ENCODE measurements at regions not wholly inside any gene's neighbourhood (a gene's known extent, or its start where the extent isn't known, plus 50 kb on each side); places are given as distances from the start of the nearest gene placed in this dataset.
A peak's percentile ranks its signal among the peaks of the same experiment; 100 is the strongest.

- POLR2A ChIA-PET = no interaction called here
- Mint-ChIP-seq H3K36me3 (no peaks in the 10 kb centered on the region), H3K27ac (no peak overlapping the region), H3K4me1 (no peaks in the 10 kb centered on the region), H3K27me3 (peaks cover 13% of the 10 kb centered on the region), H3K9me3 (no peaks in the 10 kb centered on the region), H3K4me3 (no peak overlapping the region)
- ATAC-seq (ENCODE audit: low read depth) = no peak
- no peak for DNase-seq
Observed at GRCh38 chr7:32323712-32324111, 166.5 kb downstream of the LSM5 start.

DNA sequence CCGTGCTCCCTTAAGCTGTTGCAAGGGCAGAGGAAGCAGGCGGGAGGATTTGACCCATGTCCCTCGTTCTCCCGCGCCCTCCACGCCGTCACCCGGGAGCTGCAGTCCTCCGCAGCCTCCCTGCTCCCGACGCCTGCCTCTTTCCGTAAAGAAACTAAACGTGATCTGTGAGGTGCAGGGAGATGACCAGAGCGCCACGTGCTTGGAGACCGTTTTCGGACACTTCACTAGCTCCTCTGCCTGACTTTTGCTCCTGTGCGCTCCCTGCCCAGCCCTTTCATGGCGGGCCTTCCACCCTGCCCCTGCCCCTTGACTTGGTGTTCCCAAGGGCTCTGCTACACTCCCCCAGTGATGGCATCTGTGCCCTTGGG, 171.2 kb downstream of the LSM5 start:
- Mint-ChIP-seq H3K4me1 (no peaks in the 10 kb centered on the region), H3K9me3 (no peaks in the 10 kb centered on the region), H3K36me3 (peaks cover 1% of the 10 kb centered on the region), H3K27me3 (peaks cover 32% of the 10 kb centered on the region), H3K4me3 (no peak overlapping the region), H3K27ac (no peak overlapping the region)
- DNase-seq (no peak), ATAC-seq (ENCODE audit: low read depth) (no peak)
- POLR2A ChIA-PET = no interaction called here

DNA sequence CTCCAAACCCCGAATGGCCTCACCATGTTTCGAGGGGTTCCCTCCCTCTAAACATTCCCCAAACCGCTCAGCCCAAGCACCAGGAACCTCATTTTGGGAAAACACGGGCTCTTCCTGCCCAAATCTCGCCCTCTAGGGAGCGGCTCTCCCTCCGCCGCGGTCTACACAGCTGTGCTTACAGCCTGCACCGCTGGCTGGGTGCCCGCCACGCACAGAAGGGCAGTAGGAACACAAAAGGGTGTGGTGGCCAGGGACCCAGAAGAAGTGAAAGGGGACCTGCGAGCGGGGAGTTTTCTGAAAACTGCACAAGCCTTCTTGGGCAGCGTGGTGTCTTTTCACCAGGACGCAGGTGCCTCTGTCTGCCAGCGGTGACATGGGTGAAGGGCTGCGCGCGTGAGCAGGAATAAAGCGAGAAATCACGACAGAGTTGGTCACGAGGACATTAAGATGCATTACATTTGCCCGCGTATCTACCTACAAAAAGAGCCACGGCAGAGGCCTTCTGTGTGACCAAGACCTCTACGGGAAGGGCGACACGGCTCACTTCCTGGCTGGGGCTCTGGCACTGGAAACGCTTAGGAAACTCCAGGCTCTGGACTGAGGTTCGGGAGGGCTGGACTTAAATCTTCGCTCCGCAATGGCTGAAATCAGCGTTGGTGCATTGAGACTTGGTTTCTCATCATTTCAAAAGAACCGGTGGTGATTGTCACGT, 171.7 kb downstream of the LSM5 start:
- ATAC-seq (ENCODE audit: low read depth) = no peak

GRCh38 chr7:32316839-32317238, 173.3 kb downstream of the LSM5 start:
- peaks cover 28% of the 10 kb centered on the region for H3K27me3 Mint-ChIP-seq
- DNase-seq (no peak), ATAC-seq (ENCODE audit: low read depth) (no peak)
- POLR2A ChIA-PET = no interaction called here
- no peak overlapping the region for H3K4me3 Mint-ChIP-seq
- H3K4me1 Mint-ChIP-seq = no peaks in the 10 kb centered on the region
- peaks cover 1% of the 10 kb centered on the region for H3K36me3 Mint-ChIP-seq
- no peak overlapping the region for H3K27ac Mint-ChIP-seq
- H3K9me3 Mint-ChIP-seq = no peaks in the 10 kb centered on the region

More for the DNA sequence above, 171.7 kb downstream of the LSM5 start:
- POLR2A ChIA-PET = no interaction called here
- no peak for DNase-seq
- H3K27ac Mint-ChIP-seq = no peak overlapping the region
- H3K27me3 Mint-ChIP-seq = peaks cover 32% of the 10 kb centered on the region
- no peaks in the 10 kb centered on the region for H3K9me3 Mint-ChIP-seq
- no peak overlapping the region for H3K4me3 Mint-ChIP-seq
- peaks cover 1% of the 10 kb centered on the region for H3K36me3 Mint-ChIP-seq
- H3K4me1 Mint-ChIP-seq = no peaks in the 10 kb centered on the region

GRCh38 chr7:32314761-32315160, 175.4 kb downstream of the LSM5 start:
- ATAC-seq (ENCODE audit: low read depth) (no peak), DNase-seq (no peak)
- H3K36me3 Mint-ChIP-seq = peaks cover 1% of the 10 kb centered on the region
- no peaks in the 10 kb centered on the region for H3K4me1 Mint-ChIP-seq
- no peak overlapping the region for H3K27ac Mint-ChIP-seq
- H3K4me3 Mint-ChIP-seq = no peak overlapping the region
- no peaks in the 10 kb centered on the region for H3K9me3 Mint-ChIP-seq
- H3K27me3 Mint-ChIP-seq = peaks cover 28% of the 10 kb centered on the region
- POLR2A ChIA-PET = no interaction called here

DNA sequence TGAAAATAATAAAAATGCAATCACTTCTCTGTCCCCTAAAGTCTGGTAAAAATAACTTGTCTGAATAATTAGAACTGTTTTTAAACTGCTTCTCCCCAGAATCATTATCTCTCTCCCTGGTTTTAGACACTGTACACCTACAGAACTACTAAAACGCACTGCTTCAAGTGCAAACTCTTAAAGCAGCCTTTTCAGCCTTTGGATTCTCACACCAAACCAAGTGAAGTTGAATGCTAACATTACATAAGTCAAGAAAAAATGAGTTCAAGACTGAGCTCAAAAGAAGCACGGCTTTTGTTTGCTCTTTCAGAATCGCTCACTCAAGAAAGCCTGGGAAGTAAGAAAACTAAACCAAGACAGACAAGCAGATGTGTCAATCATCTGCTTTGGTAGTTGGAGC, 188.8 kb downstream of the LSM5 start:
- Mint-ChIP-seq H3K9me3 (no peaks in the 10 kb centered on the region), H3K27me3 (peaks cover 48% of the 10 kb centered on the region), H3K27ac (no peak overlapping the region), H3K4me1 (peaks cover 7% of the 10 kb centered on the region), H3K4me3 (no peak overlapping the region), H3K36me3 (peaks cover 2% of the 10 kb centered on the region)
- POLR2A ChIA-PET = no interaction called here
- no peak for ATAC-seq (ENCODE audit: low read depth)
- DNase-seq = no peak

- peak overlapping the region; percentile 65 for H3K4me3 Mint-ChIP-seq
- H3K4me1 Mint-ChIP-seq = peaks cover 7% of the 10 kb centered on the region
- POLR2A ChIA-PET = no interaction called here
- peaks cover 2% of the 10 kb centered on the region for H3K36me3 Mint-ChIP-seq
- peaks cover 51% of the 10 kb centered on the region for H3K27me3 Mint-ChIP-seq
- DNase-seq (no peak), ATAC-seq (ENCODE audit: low read depth) (no peak)
- H3K27ac Mint-ChIP-seq = no peak overlapping the region
- H3K9me3 Mint-ChIP-seq = no peaks in the 10 kb centered on the region
Observed at GRCh38 chr7:32299133-32299702, 191.0 kb downstream of the LSM5 start.

- Mint-ChIP-seq H3K9me3 (no peaks in the 10 kb centered on the region), H3K4me1 (peaks cover 7% of the 10 kb centered on the region), H3K36me3 (peaks cover 2% of the 10 kb centered on the region), H3K27ac (no peak overlapping the region), H3K27me3 (peaks cover 51% of the 10 kb centered on the region), H3K4me3 (peak overlapping the region; percentile 65)
- ATAC-seq (ENCODE audit: low read depth) = no peak
- DNase-seq = no peak
- POLR2A ChIA-PET = no interaction called here
Observed at GRCh38 chr7:32298408-32299132, 191.6 kb downstream of the LSM5 start.

DNA sequence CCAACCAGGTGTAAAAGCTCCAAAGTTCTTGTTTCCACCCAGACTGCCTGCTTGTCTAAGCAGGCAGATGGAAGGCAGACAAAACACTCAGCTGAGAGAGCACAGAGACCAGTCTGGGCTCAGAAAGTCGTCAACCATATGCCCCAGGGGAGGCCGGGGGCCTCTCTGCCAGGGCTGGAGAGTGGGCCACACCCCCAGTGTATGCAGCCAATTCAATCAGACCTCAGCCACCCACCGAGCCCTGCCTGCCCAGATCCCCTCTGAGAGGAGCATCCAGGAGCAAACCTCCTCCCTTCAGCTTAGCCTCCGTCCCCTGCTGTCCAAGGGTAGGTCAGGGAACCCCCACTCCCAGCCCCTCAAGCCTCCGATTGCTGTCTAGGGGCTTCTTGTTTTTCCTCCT, 196.3 kb downstream of the LSM5 start:
- peaks cover 3% of the 10 kb centered on the region for H3K4me1 Mint-ChIP-seq
- H3K27me3 Mint-ChIP-seq = peaks cover 30% of the 10 kb centered on the region
- H3K27ac Mint-ChIP-seq = no peak overlapping the region
- POLR2A ChIA-PET = no interaction called here
- no peak for ATAC-seq (ENCODE audit: low read depth)
- no peak for DNase-seq
- no peak overlapping the region for H3K4me3 Mint-ChIP-seq
- H3K9me3 Mint-ChIP-seq = no peaks in the 10 kb centered on the region
- no peaks in the 10 kb centered on the region for H3K36me3 Mint-ChIP-seq

- H3K36me3 Mint-ChIP-seq = no peaks in the 10 kb centered on the region
- no peak overlapping the region for H3K4me3 Mint-ChIP-seq
- no peak overlapping the region for H3K27ac Mint-ChIP-seq
- no peak for ATAC-seq (ENCODE audit: low read depth)
- no peaks in the 10 kb centered on the region for H3K4me1 Mint-ChIP-seq
- no peaks in the 10 kb centered on the region for H3K9me3 Mint-ChIP-seq
- H3K27me3 Mint-ChIP-seq = peaks cover 14% of the 10 kb centered on the region
- no peak for DNase-seq
- POLR2A ChIA-PET = no interaction called here
Observed at GRCh38 chr7:32289651-32290414, 200.3 kb downstream of the LSM5 start.

GRCh38 chr7:32285698-32286097, 204.5 kb downstream of the LSM5 start:
- POLR2A ChIA-PET = no interaction called here
- no peaks in the 10 kb centered on the region for H3K9me3 Mint-ChIP-seq
- no peak for DNase-seq
- no peak overlapping the region for H3K4me3 Mint-ChIP-seq
- no peaks in the 10 kb centered on the region for H3K36me3 Mint-ChIP-seq
- peaks cover 14% of the 10 kb centered on the region for H3K27me3 Mint-ChIP-seq
- ATAC-seq (ENCODE audit: low read depth) = no peak
- no peak overlapping the region for H3K27ac Mint-ChIP-seq
- H3K4me1 Mint-ChIP-seq = no peaks in the 10 kb centered on the region

GRCh38 chr7:32283546-32283945, 206.6 kb downstream of the LSM5 start:
- H3K9me3 Mint-ChIP-seq = no peaks in the 10 kb centered on the region
- H3K4me1 Mint-ChIP-seq = no peaks in the 10 kb centered on the region
- peaks cover 14% of the 10 kb centered on the region for H3K27me3 Mint-ChIP-seq
- H3K27ac Mint-ChIP-seq = no peak overlapping the region
- no peak overlapping the region for H3K4me3 Mint-ChIP-seq
- no peak for DNase-seq
- POLR2A ChIA-PET = no interaction called here
- ATAC-seq (ENCODE audit: low read depth) = no peak
- H3K36me3 Mint-ChIP-seq = no peaks in the 10 kb centered on the region

DNA sequence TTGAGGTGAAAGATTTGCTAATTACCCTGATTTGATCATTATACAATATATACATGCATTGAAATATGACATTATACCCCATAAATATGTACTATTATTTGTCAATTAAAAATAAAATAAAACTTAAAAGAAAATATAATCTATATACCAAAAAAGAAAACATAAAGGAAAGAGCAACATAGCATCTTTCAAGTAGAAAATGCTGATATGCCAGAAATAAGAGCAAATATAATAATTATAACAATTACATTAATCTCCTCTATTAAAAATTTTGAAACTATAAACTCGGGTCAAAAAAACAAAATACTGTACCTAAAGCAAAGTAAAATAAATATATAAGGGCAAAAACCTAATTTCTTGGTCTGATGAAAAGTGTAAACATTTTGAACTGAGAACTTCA, 209.3 kb upstream of the PDE1C start:
- H3K27me3 Mint-ChIP-seq = peaks cover 22% of the 10 kb centered on the region
- POLR2A ChIA-PET = no interaction called here
- H3K36me3 Mint-ChIP-seq = no peaks in the 10 kb centered on the region
- DNase-seq (no peak), ATAC-seq (ENCODE audit: low read depth) (no peak)
- H3K9me3 Mint-ChIP-seq = no peaks in the 10 kb centered on the region
- H3K4me3 Mint-ChIP-seq = no peak overlapping the region
- peaks cover 9% of the 10 kb centered on the region for H3K4me1 Mint-ChIP-seq
- no peak overlapping the region for H3K27ac Mint-ChIP-seq
